ENCODE measurements at regions not wholly inside any gene's neighbourhood (a gene's known extent, or its start where the extent isn't known, plus 50 kb on each side); places are given as distances from the start of the nearest gene placed in this dataset.

DNA sequence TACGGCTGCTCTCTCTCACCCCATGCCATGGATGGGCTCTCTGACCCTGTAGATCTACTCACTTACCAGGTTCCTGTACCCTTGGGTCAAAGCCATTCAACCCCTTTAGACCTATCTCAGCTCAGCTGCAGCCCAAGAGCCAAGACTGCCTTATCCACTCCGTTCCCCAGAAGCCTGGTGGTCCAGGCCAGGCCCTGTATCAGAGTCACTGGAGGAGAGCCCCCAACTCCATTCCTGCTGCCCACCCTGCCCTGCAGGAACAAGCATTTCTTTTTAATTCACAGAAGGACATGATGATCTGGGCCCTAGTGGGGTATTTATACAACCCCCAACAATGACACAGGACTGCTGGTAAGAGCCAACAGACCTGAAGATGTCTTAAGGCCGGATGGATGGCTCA lies 76.8 kb downstream of the AIPL1 start:
- TF ChIP-seq, protein P1, sequence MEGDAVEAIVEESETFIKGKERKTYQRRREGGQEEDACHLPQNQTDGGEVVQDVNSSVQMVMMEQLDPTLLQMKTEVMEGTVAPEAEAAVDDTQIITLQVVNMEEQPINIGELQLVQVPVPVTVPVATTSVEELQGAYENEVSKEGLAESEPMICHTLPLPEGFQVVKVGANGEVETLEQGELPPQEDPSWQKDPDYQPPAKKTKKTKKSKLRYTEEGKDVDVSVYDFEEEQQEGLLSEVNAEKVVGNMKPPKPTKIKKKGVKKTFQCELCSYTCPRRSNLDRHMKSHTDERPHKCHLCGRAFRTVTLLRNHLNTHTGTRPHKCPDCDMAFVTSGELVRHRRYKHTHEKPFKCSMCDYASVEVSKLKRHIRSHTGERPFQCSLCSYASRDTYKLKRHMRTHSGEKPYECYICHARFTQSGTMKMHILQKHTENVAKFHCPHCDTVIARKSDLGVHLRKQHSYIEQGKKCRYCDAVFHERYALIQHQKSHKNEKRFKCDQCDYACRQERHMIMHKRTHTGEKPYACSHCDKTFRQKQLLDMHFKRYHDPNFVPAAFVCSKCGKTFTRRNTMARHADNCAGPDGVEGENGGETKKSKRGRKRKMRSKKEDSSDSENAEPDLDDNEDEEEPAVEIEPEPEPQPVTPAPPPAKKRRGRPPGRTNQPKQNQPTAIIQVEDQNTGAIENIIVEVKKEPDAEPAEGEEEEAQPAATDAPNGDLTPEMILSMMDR (conservative IDR thresholded peaks at IDR 0.05; ENCODE audit: low read length) = no peak
- no peak for TF ChIP-seq EZH2phosphoT487 (IDR thresholded peaks at IDR 0.05; ENCODE audit: borderline replicate concordance)
- H3K9me3 ChIP-seq (ENCODE audit: insufficient read depth, low read depth, low read length) = no peaks in the 10 kb centered on the region
- no peaks in the 10 kb centered on the region for H4K20me1 ChIP-seq (ENCODE audit: insufficient read depth, low read length, poor library complexity, severe bottlenecking)
- no peaks in the 10 kb centered on the region for H3K4me1 ChIP-seq (ENCODE audit: insufficient read depth, low read length, poor library complexity, severe bottlenecking)
- H3K9me2 ChIP-seq (replicated peaks; ENCODE audit: low read depth, low read length) = no peaks in the 10 kb centered on the region
- no peak overlapping the region for H3K9ac ChIP-seq (ENCODE audit: low read depth, low read length, poor library complexity, severe bottlenecking)
- no peak overlapping the region for H3K4me2 ChIP-seq (ENCODE audit: low read depth, low read length, poor library complexity, severe bottlenecking)
- no peaks in the 10 kb centered on the region for H3K27me3 ChIP-seq (ENCODE audit: insufficient read depth, low read length, poor library complexity, severe bottlenecking)
- H3K36me3 ChIP-seq (ENCODE audit: insufficient read depth, low read length) = no peaks in the 10 kb centered on the region
- no peaks in the 10 kb centered on the region for H3K79me2 ChIP-seq (ENCODE audit: insufficient read depth, low read length)
- no peak overlapping the region for H2AFZ ChIP-seq (ENCODE audit: low read length)
- H3F3A ChIP-seq (ENCODE audit: low read depth) = no peaks in the 10 kb centered on the region
- no peak overlapping the region for H3K4me3 ChIP-seq (ENCODE audit: low read length, poor library complexity, severe bottlenecking)

DNA sequence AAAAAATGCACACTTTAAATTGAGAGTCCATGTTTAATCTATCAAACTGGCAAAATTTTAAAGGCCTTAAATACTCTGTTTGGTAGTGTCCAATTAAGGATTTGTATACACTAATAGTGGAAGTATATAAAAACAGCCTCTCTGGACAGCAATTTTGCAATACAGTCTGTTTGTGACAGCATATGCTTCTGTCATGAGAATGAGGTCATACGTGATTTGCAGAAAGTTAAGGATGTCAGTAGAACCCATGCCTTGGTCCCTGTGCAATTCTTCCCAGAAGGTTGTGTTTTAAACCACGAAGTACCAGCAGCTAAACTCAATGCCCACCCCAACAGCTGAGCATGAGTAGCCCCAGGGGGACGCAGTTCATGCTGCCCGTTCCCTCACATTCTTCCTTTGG lies 78.4 kb downstream of the AIPL1 start:
- Histone ChIP-seq H3K4me2 (ENCODE audit: low read depth, low read length, poor library complexity, severe bottlenecking) (no peak overlapping the region), H2AFZ (ENCODE audit: low read length) (no peak overlapping the region), H3K9me2 (replicated peaks; ENCODE audit: low read depth, low read length) (no peaks in the 10 kb centered on the region), H3K9ac (ENCODE audit: low read depth, low read length, poor library complexity, severe bottlenecking) (no peak overlapping the region), H3K4me3 (ENCODE audit: low read length, poor library complexity, severe bottlenecking) (no peak overlapping the region), H3K9me3 (ENCODE audit: insufficient read depth, low read depth, low read length) (no peaks in the 10 kb centered on the region), H3K79me2 (ENCODE audit: insufficient read depth, low read length) (no peaks in the 10 kb centered on the region), H3K4me1 (ENCODE audit: insufficient read depth, low read length, poor library complexity, severe bottlenecking) (no peaks in the 10 kb centered on the region), H4K20me1 (ENCODE audit: insufficient read depth, low read length, poor library complexity, severe bottlenecking) (no peaks in the 10 kb centered on the region), H3F3A (ENCODE audit: low read depth) (no peaks in the 10 kb centered on the region), H3K27me3 (ENCODE audit: insufficient read depth, low read length, poor library complexity, severe bottlenecking) (no peaks in the 10 kb centered on the region), H3K36me3 (ENCODE audit: insufficient read depth, low read length) (no peaks in the 10 kb centered on the region)
- no peak for TF ChIP-seq EZH2phosphoT487 (IDR thresholded peaks at IDR 0.05; ENCODE audit: borderline replicate concordance)
- TF ChIP-seq, protein P1 (conservative IDR thresholded peaks at IDR 0.05; ENCODE audit: low read length) = no peak

DNA sequence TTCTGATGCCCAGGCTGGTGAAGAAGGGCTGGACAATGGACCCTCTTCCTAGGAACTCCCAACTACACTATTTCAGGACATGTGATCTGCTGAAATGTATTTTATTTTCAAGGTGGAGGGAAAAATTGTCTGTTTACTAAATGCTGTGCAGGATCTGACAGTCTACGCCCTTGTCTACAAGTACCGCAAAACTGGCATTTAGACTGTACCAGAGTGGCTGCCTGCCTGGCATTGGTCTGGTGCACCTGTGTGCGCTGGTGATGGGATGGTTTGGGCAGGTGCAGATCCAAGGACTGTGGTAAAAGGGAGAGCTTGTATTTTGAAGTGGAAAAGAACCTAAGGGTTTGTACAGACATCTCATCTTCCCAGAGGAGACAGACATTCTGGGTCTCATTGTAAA lies 79.7 kb downstream of the AIPL1 start:
- Histone ChIP-seq H3K9me3 (ENCODE audit: insufficient read depth, low read depth, low read length) (no peaks in the 10 kb centered on the region; the same call in 1 of the 2 replicates), H3K9ac (ENCODE audit: low read depth, low read length, poor library complexity, severe bottlenecking) (no peak overlapping the region), H3K4me2 (ENCODE audit: low read depth, low read length, poor library complexity, severe bottlenecking) (no peak overlapping the region), H3K27me3 (ENCODE audit: insufficient read depth, low read length, poor library complexity, severe bottlenecking) (no peaks in the 10 kb centered on the region), H3K79me2 (ENCODE audit: insufficient read depth, low read length) (no peaks in the 10 kb centered on the region), H3K36me3 (ENCODE audit: insufficient read depth, low read length) (no peaks in the 10 kb centered on the region), H3K4me1 (ENCODE audit: insufficient read depth, low read length, poor library complexity, severe bottlenecking) (no peaks in the 10 kb centered on the region), H3K9me2 (replicated peaks; ENCODE audit: low read depth, low read length) (no peaks in the 10 kb centered on the region), H3F3A (ENCODE audit: low read depth) (no peaks in the 10 kb centered on the region), H4K20me1 (ENCODE audit: insufficient read depth, low read length, poor library complexity, severe bottlenecking) (no peaks in the 10 kb centered on the region), H3K4me3 (ENCODE audit: low read length, poor library complexity, severe bottlenecking) (no peak overlapping the region), H2AFZ (ENCODE audit: low read length) (no peak overlapping the region)
- TF ChIP-seq, protein P1 (conservative IDR thresholded peaks at IDR 0.05; ENCODE audit: low read length) = no peak
- no peak for TF ChIP-seq EZH2phosphoT487 (IDR thresholded peaks at IDR 0.05; ENCODE audit: borderline replicate concordance)
